ENCODE measurements at regions not wholly inside any gene's neighbourhood (a gene's known extent, or its start where the extent isn't known, plus 50 kb on each side); places are given as distances from the start of the nearest gene placed in this dataset.
A peak's percentile ranks its signal among the peaks of the same experiment; 100 is the strongest.

DNA sequence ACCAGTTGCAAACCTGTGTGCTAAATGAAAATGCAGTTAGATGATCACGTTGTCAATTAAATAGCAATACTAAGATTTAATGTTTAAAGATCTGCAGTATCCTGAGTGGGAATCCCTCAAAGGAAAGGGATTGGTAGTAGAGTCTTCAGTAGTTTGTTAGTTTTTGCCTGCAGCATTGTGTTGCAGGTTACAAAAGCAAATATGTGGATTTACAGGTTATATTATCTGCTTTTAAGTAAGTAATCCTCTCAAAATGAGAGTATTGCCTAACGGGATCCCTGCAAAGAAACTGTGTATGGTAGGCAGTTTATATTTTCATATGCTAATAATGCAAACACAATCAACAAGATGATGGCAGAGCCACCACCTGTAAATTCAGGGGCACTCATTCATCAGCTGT is 72.2 kb upstream of the OSBPL8 start (continued):
- TF ChIP-seq BACH1 (IDR thresholded peaks at IDR 0.05; ENCODE audit: low read length), result no peak
- TF ChIP-seq CHD2 (IDR thresholded peaks at IDR 0.05; ENCODE audit: low read length), result no peak

- H2BK15ac ChIP-seq (ENCODE audit: low read length), result no peak overlapping the region
- no peak overlapping the region for H2BK12ac ChIP-seq (ENCODE audit: low read depth, low read length)
- H3K56ac ChIP-seq (replicated peaks; ENCODE audit: insufficient read length, low read depth, low read length), result no peak overlapping the region
- ChIA-PET POLR2A (ENCODE audit: partially characterized antibody) (no interaction called here), CTCF (ENCODE audit: partially characterized antibody) (interaction anchor here (0.5 to 4.7 kb wide), 6 partner anchors 11 to 250 kb away, joined by 3 to 25 read pairs (median 4); no protein-coding TSS in a partner anchor)
- no peaks in the 10 kb centered on the region for H3K36me3 ChIP-seq (ENCODE audit: control insufficient read depth in 2 of 4, insufficient read depth in 4 of 4, low read length in 3 of 4)
- H3K4ac ChIP-seq (replicated peaks; ENCODE audit: insufficient read length, low read depth, low read length), result no peak overlapping the region
- H4K91ac ChIP-seq (replicated peaks; ENCODE audit: insufficient read length, low read length), result no peak overlapping the region
- no peaks in the 10 kb centered on the region for H3K9me3 ChIP-seq (ENCODE audit: insufficient read depth in 2 of 2, low read depth in 1 of 2, low read length in 1 of 2)
- no peak overlapping the region for H3K4me3 ChIP-seq (ENCODE audit: extremely low read depth in 1 of 4, insufficient read depth in 2 of 4, low read depth in 3 of 4, low read length in 4 of 4)
- no peak overlapping the region for H2BK120ac ChIP-seq (replicated peaks; ENCODE audit: low read depth, low read length)
- no peaks in the 10 kb centered on the region for H3K27me3 ChIP-seq (replicated peaks in 1 of 4; ENCODE audit: control insufficient read depth in 3 of 4, extremely low read depth in 1 of 4, insufficient read depth in 3 of 4, low read length in 3 of 4)
- no peaks in the 10 kb centered on the region for H3K79me2 ChIP-seq (ENCODE audit: control insufficient read depth in 1 of 2, insufficient read depth in 2 of 2, low read length in 2 of 2)
- H3K18ac ChIP-seq (ENCODE audit: extremely low read depth, low read length), result no peak overlapping the region
- no peaks in the 10 kb centered on the region for H4K20me1 ChIP-seq (replicated peaks in 1 of 2; ENCODE audit: control insufficient read depth in 1 of 2, insufficient read depth in 2 of 2, low read length in 2 of 2)
- H3K9ac ChIP-seq (replicated peaks in 1 of 4; ENCODE audit: extremely low read depth in 1 of 4, low read depth in 3 of 4, low read length in 3 of 4), result no peak overlapping the region
- H3K4me2 ChIP-seq (ENCODE audit: insufficient read depth in 1 of 2, low read depth in 2 of 2, low read length in 2 of 2), result peak overlapping the region in 1 of 2 experiments; percentile 28; a peak in 1 of 4 replicates
- no peak overlapping the region for H3K27ac ChIP-seq (ENCODE audit: low read depth, low read length)
- H4K8ac ChIP-seq (ENCODE audit: extremely low read depth, insufficient read depth, low read length), result no peak overlapping the region
- FAIRE-seq (no peak), DNase-seq (ENCODE audit: low read depth in 1 of 2, low spot score in 2 of 2) (no peak)
- no peak overlapping the region for H3K23ac ChIP-seq (ENCODE audit: insufficient read length)
- H3K23me2 ChIP-seq (ENCODE audit: low read depth, low read length), result no peaks in the 10 kb centered on the region
- H2BK5ac ChIP-seq (ENCODE audit: low read depth, low read length), result no peak overlapping the region
- H2AFZ ChIP-seq (ENCODE audit: low read length), result no peak overlapping the region
- no peaks in the 10 kb centered on the region for H3K79me1 ChIP-seq (ENCODE audit: low read depth, low read length)
- H4K5ac ChIP-seq (ENCODE audit: insufficient read length, low read depth, low read length), result no peak overlapping the region
- no peak overlapping the region for H2BK20ac ChIP-seq (ENCODE audit: low read length)
- no peak overlapping the region for H2AK5ac ChIP-seq (ENCODE audit: low read depth, low read length)
- no peak overlapping the region for H3K14ac ChIP-seq (ENCODE audit: insufficient read length)
- peaks cover 2 to 9% (median 8%) of the 10 kb centered on the region in 4 experiments; a peak in 6 of 7 replicates for H3K4me1 ChIP-seq (replicated peaks in 1 of 4; ENCODE audit: control insufficient read depth in 3 of 4, insufficient read depth in 4 of 4, low read length in 3 of 4)
Measured at GRCh38 chr12:76633415-76633814, 73.8 kb upstream of the OSBPL8 start.

All from H1 (cell line).